ENCODE measurements at regions not wholly inside any gene's neighbourhood (a gene's known extent, or its start where the extent isn't known, plus 50 kb on each side); places are given as distances from the start of the nearest gene placed in this dataset.

GRCh38 chrX:3252744-3253143, 93.7 kb downstream of the MXRA5 start:
- Histone ChIP-seq H3K4me1 (ENCODE audit: insufficient read depth) (no peaks in the 10 kb centered on the region), H4K20me1 (replicated peaks; ENCODE audit: insufficient read depth) (no peaks in the 10 kb centered on the region), H3K36me3 (ENCODE audit: insufficient read depth) (no peaks in the 10 kb centered on the region), H3K27me3 (ENCODE audit: insufficient read depth) (no peaks in the 10 kb centered on the region), H3K4me3 (no peak overlapping the region), H3K4me2 (no peak overlapping the region), H2AFZ (no peak overlapping the region), H3K9me2 (ENCODE audit: insufficient read depth) (no peaks in the 10 kb centered on the region), H3K79me2 (replicated peaks; ENCODE audit: insufficient read depth) (no peaks in the 10 kb centered on the region), H3F3A (replicated peaks; ENCODE audit: low read depth) (no peaks in the 10 kb centered on the region), H3K27ac (ENCODE audit: low read depth) (no peak overlapping the region)
- H3K4me3 Mint-ChIP-seq, result no peak overlapping the region
- ATAC-seq (no peak), DNase-seq (ENCODE audit: low spot score) (no peak)
- H3K36me3 Mint-ChIP-seq (ENCODE audit: low read depth), result no peaks in the 10 kb centered on the region
- H3K4me1 Mint-ChIP-seq, result no peaks in the 10 kb centered on the region
- peaks cover 1% of the 10 kb centered on the region for H3K27me3 Mint-ChIP-seq (ENCODE audit: insufficient read depth, low read depth, poor library complexity)
- H3K9me3 Mint-ChIP-seq, result no peaks in the 10 kb centered on the region
- TF ChIP-seq STAT1 (IDR thresholded peaks at IDR 0.05; ENCODE audit: unreplicated experiment), result no peak
- no peak for TF ChIP-seq ZNF462 (CRISPR knock-in tag; IDR thresholded peaks at IDR 0.05)
- no peak for TF ChIP-seq EZH2 (IDR thresholded peaks at IDR 0.05; ENCODE audit: low read depth, unreplicated experiment)
- TF ChIP-seq CTCF (conservative IDR thresholded peaks at IDR 0.05; ENCODE audit: low read depth in 2 of 2), result no peak
- TF ChIP-seq ZNF114 (CRISPR knock-in tag; IDR thresholded peaks at IDR 0.05), result no peak
- no peak for TF ChIP-seq REST (IDR thresholded peaks at IDR 0.05; ENCODE audit: unreplicated experiment)
- no peak for TF ChIP-seq CREB1 (CRISPR knock-in tag; IDR thresholded peaks at IDR 0.05; ENCODE audit: low read depth)
- no peak for TF ChIP-seq ETS1 (IDR thresholded peaks at IDR 0.05)
- no peak for TF ChIP-seq NANOG (IDR thresholded peaks at IDR 0.05; ENCODE audit: borderline replicate concordance)
- no peak for TF ChIP-seq ZNF331 (CRISPR knock-in tag; IDR thresholded peaks at IDR 0.05; ENCODE audit: low read depth)
- no peak for TF ChIP-seq POLR2AphosphoS5 (IDR thresholded peaks at IDR 0.05; ENCODE audit: low read depth)
- no peak for TF ChIP-seq EZH2phosphoT487 (IDR thresholded peaks at IDR 0.05; ENCODE audit: unreplicated experiment)
- no peak for TF ChIP-seq JUNB (IDR thresholded peaks at IDR 0.05; ENCODE audit: unreplicated experiment)
- H3K27ac Mint-ChIP-seq, result no peak overlapping the region
